Omental fat pad (tissue), 3 donors: ENCODE measurements at regions not wholly inside any gene's neighbourhood (a gene's known extent, or its start where the extent isn't known, plus 50 kb on each side); places are given as distances from the start of the nearest gene placed in this dataset.

ENCODE experiments used
- ATAC-seq: fragments of 150-250 bp; one replicate; pipeline ENCODE4 v1.9.1; 2016; ENCODE audit warnings: mild to moderate bottlenecking, moderate library complexity; ENCODE audit not compliant: low FRiP score
- DNase-seq: peaks from one replicate; pipeline ENCODE4 v3.0.0-alpha.2; 2019; ENCODE audit warnings: low spot score
- TF ChIP-seq, protein P1 (sequence below), 3 donors: fragments of 450-650 bp; IDR thresholded peaks; one replicate each; pipeline ENCODE4 v1.5.1; 2016 to 2017; ENCODE audit warnings: antibody characterized with exemption in 3 of 3, mild to moderate bottlenecking in 3 of 3, moderate library complexity in 2 of 3

GRCh38 chr9:88024896-88025295 lies 50.6 kb upstream of the CDK20 start:
- DNase-seq (no peak), ATAC-seq (no peak)
- TF ChIP-seq, protein P1, sequence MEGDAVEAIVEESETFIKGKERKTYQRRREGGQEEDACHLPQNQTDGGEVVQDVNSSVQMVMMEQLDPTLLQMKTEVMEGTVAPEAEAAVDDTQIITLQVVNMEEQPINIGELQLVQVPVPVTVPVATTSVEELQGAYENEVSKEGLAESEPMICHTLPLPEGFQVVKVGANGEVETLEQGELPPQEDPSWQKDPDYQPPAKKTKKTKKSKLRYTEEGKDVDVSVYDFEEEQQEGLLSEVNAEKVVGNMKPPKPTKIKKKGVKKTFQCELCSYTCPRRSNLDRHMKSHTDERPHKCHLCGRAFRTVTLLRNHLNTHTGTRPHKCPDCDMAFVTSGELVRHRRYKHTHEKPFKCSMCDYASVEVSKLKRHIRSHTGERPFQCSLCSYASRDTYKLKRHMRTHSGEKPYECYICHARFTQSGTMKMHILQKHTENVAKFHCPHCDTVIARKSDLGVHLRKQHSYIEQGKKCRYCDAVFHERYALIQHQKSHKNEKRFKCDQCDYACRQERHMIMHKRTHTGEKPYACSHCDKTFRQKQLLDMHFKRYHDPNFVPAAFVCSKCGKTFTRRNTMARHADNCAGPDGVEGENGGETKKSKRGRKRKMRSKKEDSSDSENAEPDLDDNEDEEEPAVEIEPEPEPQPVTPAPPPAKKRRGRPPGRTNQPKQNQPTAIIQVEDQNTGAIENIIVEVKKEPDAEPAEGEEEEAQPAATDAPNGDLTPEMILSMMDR (IDR thresholded peaks at IDR 0.05) = no peak
